Hepatocyte (in vitro differentiated cells): ENCODE measurements at regions not wholly inside any gene's neighbourhood (a gene's known extent, or its start where the extent isn't known, plus 50 kb on each side); places are given as distances from the start of the nearest gene placed in this dataset.

Experiments used
- CTCF ChIP-seq: fragments of 200-600 bp; sonication (generic); IDR thresholded peaks from 2 replicates; pipeline ENCODE4 v1.5.1; 2016; ENCODE audit warnings: antibody characterized with exemption, mild to moderate bottlenecking; ENCODE audit not compliant: poor library complexity
- EZH2 ChIP-seq: fragments of 200-600 bp; sonication (generic); IDR thresholded peaks from 2 replicates; pipeline ENCODE4 v1.6.1; 2016; ENCODE audit warnings: antibody characterized with exemption, mild to moderate bottlenecking, borderline replicate concordance

- TF ChIP-seq CTCF (no peak), EZH2 (no peak)
These were observed 120.2 kb upstream of the LRRTM4 start for GRCh38 chr2:77642339-77642738.
